ENCODE measurements at regions not wholly inside any gene's neighbourhood (a gene's known extent, or its start where the extent isn't known, plus 50 kb on each side); places are given as distances from the start of the nearest gene placed in this dataset.
"Not testable (repeated sequence)": the region's sequence is repeated elsewhere in the genome, so short reads cannot be mapped to it uniquely, and the experiment has no call there.

- DNase-seq (ENCODE audit: low spot score), result not testable (repeated sequence)
Observed at GRCh38 chr2:193352665-193353242, 1158.0 kb upstream of the TMEFF2 start.

DNA sequence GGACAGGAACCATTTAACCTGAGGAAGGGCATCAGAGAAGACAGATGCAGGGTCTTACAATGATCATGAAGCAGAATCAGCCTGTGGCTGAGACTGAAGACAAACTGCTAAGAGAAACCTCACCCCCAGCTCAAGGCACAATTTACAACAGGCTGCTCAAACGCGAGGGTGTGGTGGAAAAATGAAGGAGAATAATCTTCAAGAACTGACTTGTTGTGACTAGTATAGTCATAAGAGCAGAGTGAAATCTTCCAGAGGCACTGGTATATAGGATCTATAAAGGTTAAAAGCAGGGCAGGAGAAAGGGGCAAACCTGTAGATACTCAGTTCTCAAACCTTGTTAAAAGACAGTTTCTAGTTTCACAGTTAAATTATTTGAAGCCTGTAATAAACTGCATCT lies 1155.8 kb upstream of the TMEFF2 start:
- DNase-seq (ENCODE audit: low spot score), result no peak

- DNase-seq (ENCODE audit: low spot score), result no peak
Observed at GRCh38 chr2:193349642-193350041, 1154.9 kb upstream of the TMEFF2 start.

- DNase-seq (ENCODE audit: low spot score), result no peak
Observed at GRCh38 chr2:193348055-193348454, 1153.3 kb upstream of the TMEFF2 start.

DNA sequence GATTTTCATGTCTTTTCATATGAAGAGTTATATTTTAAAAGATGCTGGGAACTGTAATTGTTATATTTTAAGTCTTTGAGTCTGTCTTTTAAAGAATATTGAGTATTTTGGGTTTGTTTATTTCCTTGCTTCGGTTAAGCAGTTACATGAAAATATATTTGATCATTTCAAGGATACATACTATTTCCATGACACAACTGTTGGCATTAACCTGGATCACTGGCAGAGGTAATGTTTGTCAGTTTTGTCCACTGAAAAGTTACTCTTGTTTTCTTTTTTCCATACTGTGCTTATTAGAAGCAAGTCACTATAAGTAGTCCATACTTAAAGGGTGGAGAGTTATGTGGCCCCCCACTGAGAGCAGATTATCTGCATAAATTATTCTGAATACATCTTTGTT lies 1142.0 kb upstream of the TMEFF2 start:
- DNase-seq (ENCODE audit: low spot score), result no peak

GRCh38 chr2:193334401-193334800 lies 1139.7 kb upstream of the TMEFF2 start:
- no peak for DNase-seq (ENCODE audit: low spot score)

DNA sequence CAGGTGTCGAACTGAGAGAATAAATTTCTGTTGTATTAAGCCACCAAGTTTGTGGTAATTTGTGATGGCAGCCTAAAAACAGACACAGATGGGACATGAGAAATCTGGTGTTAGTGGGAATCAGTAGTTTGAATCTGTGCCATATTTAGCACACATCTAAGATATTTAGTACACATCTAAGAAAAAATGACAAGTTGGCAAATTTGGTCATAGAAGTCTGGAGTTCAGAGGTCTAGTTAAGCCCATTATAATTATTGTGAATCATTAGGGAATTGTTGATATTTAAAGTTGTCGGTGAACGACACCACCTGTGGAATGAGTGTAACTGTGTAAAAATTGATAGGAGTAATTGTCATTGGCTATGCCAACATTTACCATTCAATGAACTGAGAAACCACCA lies 1138.8 kb upstream of the TMEFF2 start:
- no peak for DNase-seq (ENCODE audit: low spot score)

DNA sequence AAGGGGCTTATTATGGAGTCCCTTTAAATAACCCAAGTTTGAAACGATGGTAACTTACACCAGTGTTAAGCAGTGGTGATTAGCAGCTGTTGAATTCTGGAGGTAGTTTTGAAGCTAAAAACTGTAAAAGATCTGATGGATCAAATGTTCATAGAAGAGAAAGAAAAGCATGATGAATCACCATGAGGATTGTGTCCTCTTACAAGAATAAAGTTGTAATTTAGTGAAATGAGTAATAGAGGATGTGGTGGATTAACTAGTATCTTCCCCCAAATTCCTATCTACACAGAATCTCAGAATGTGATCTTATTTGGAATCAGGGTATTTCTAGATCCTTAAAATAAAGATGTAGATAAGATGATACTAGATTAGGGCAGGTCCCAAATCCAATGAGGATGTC lies 1138.2 kb upstream of the TMEFF2 start:
- DNase-seq (ENCODE audit: low spot score), result no peak

DNA sequence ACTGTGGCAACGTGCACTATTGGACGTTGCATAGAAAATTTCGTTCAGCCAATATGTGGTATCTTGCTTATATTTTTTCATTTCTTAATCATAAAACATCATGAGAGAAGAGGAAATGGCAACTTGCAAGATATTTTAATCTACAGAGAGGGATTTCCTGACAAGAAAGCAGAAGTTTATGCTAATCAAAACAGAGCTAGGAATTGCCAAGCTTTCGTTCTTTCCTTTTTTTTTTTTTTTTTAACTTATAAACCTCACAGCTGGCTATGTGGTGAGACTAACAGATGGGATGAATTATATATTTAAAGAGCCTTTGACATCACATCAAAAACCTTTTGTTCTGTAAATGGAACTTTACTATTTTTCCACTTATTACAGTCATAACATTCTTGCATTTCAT lies 1136.9 kb upstream of the TMEFF2 start:
- no peak for DNase-seq (ENCODE audit: low spot score)

- DNase-seq (ENCODE audit: low spot score), result no peak
Observed at GRCh38 chr2:193326296-193326695, 1131.6 kb upstream of the TMEFF2 start.

GRCh38 chr2:193315428-193316091 lies 1120.8 kb upstream of the TMEFF2 start:
- no peak for DNase-seq (ENCODE audit: low spot score)

DNA sequence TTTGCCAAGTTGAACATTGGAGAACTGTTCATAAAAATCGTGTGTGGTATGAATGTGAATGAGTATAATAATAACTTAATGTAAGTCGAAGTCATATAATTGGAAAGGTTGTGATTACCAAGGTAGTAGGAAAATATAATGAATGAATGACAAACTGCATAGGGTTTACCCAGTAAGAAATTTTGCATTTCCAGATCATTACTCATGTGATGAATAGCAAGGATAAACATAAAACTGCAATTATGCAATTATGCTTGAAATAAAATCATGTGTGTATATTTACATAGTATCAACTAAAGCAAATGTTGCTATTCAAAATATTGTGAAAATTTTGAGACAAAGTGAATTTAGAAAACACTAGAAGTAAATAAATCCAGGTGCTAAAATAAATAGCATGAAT lies 1108.7 kb upstream of the TMEFF2 start:
- DNase-seq (ENCODE audit: low spot score), result no peak

GRCh38 chr2:193294371-193294770 lies 1099.6 kb upstream of the TMEFF2 start:
- no peak for DNase-seq (ENCODE audit: low spot score)

DNA sequence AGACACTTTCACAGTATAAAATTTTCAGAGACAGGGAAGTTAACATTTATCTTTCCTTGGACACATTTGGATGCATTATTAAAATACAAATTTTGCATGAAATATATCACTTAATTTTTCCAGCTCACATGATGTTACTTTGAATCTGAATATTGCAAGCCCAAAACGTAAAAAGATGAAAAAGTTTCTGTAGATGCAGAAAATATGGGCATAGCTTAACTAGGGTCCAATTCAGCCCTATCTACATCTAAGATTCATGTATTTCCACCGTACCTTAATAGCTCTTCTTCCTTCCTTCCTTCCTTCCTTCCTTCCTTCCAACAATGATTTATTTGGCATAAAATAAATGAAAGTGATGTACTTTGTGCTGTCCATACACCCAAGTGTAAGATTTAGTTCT lies 1084.6 kb upstream of the TMEFF2 start:
- no peak for DNase-seq (ENCODE audit: low spot score)

GRCh38 chr2:193276988-193277387 lies 1082.3 kb upstream of the TMEFF2 start:
- no peak for DNase-seq (ENCODE audit: low spot score)

DNA sequence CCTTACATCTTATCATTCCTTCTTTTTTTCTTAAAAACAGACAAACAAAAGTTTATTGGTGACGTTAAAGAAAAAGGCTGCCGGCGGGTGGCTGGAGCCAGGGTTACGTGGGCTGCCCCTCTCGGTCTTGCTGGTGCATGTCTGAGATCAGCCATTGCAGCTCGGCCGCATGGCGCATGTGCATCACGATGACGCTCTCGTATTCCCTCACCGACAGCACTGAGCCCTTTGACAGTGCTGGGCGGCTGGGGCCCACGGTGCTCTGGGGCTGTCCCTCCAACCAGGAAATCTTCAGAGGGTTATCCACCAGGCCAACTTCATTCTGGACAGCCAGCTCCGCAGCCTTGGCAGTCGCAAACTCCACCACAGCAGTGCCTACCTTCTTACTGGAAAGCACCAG lies 1081.8 kb upstream of the TMEFF2 start:
- DNase-seq (ENCODE audit: low spot score), result no peak

GRCh38 chr2:193276069-193276468 lies 1081.3 kb upstream of the TMEFF2 start:
- DNase-seq (ENCODE audit: low spot score), result no peak

DNA sequence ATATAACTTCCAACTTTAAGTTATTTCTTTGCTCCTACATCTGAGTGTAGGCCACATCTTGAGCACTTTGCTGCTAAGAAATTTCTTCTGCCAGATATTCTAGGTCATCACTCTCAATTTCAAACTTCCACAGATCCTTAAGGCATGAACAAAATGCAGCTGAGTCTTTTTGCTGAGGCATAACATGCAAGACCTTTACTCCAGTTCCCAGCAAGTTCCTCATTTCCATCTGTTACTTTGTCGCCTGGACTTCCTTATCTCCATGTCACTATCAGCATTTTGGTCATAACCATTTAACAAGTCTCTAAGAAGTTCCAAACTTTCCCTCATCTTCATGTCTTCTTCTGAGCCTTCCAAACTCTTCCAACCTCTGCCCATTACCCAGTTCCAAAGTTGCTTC lies 1077.3 kb upstream of the TMEFF2 start:
- DNase-seq (ENCODE audit: low spot score), result no peak

- no peak for DNase-seq (ENCODE audit: low spot score)
Observed at GRCh38 chr2:193270816-193271215, 1076.1 kb upstream of the TMEFF2 start.

DNA sequence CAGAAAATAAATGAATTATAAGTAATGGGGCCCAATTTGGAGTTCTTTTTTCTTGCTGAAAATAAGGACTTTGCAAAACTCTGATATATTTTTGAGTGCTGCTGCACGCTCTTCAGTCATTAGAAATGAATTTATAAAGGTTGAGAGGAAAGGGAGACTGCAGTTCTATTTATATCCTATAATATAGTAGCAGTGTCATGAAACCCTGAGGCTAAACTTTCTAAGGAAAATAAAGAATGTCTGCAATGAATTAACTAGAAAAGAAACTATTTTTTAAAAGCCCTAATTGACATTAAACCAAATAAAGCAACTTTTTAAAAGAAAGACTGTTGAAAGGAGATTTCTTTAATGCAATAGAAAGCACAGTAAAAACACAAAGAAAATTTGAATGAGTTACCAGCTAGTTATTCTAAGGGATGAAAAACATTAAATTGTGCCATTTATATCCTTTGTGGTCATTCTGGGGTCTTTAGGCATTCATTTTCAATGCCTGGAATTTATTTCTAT lies 1072.8 kb upstream of the TMEFF2 start:
- no peak for DNase-seq (ENCODE audit: low spot score)

DNA sequence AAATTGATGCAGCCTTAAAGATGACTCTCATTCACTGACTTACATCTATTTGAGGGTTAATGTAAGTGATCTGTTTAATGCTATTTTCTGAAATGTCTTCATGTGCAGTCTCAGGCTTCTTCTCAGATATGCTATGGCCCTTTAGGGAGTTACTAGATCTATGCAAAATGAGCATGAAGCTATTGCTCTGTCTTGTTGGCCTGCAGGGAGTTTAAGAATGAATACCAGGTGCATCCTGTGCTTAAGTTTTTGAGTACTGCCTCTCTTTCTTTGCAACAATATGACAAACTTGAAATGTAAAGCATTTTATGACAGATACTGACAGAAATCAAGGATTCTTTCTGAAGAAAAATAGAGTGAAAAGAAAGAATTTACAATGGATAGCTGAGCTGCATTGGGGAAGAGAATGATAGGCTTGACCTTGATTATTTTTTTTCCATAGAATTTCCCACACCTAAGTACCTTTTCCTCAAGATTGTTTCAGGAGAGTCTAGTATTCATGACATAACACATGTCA lies 1058.3 kb upstream of the TMEFF2 start:
- DNase-seq (ENCODE audit: low spot score), result no peak

DNA sequence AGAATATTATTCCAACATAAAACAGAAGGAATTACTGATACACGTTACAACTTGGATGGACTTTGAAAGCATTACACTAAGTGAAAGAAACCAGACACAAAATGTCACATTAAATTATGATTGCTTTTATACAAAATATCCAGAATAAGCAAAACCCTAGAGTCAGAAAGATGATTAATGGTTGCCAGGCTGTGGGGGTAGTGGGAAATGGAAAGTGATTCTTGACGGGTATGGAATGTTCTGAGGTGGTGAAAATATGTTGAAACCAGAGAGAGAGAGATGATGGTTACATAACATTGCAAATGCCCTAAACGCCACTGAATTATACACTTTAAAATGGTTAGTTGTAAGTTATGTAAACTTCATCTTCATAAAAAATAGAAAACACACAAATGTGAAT lies 1057.2 kb upstream of the TMEFF2 start:
- DNase-seq (ENCODE audit: low spot score), result no peak

GRCh38 chr2:193250389-193250788 lies 1055.7 kb upstream of the TMEFF2 start:
- DNase-seq (ENCODE audit: low spot score), result no peak
